ENCODE measurements at regions not wholly inside any gene's neighbourhood (a gene's known extent, or its start where the extent isn't known, plus 50 kb on each side); places are given as distances from the start of the nearest gene placed in this dataset.

DNA sequence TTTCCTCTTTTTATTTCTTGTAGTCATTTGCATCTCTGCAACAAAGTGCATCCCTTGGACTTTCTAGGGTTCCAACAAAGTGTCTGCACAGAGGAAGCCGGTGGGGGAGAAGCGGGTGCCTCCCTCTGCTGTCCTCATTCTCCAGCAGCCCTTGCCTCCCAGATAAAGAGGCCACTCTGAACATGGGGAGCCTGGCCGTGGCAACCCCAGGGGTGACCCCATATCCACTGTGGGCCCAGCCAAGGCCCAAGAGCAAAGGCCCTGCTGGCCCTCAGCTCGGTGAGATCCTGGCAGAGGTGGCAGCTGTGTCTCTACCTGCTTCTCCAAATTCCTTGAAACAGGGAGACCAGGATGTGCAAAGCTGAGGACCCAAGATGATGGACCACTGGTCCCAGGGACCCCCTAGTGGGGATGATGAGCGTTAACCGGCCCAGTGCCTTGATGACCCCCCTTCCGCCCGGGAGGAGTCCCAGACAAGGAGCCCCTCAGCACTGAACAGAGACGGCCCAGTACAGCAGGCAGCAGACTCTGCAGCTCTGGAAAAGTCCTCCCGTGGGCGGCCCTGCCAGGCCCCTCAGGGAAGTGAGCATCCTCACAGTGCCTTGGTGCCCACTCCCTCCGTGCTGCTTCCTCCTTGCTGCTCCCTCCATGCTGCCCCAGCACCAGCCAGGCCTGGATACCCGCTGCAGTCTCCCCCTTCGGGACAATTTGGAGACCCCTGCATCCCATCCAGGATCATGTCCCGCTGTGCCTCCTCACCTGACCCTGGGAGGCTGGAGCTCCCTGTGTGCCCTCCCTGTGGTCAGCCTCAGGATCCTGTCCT is 62.5 kb downstream of the MRPL36 start:
- TF ChIP-seq POLR2AphosphoS5 (IDR thresholded peaks at IDR 0.05) (no peak), POLR2A (IDR thresholded peaks at IDR 0.05) (no peak)
